ENCODE measurements at regions not wholly inside any gene's neighbourhood (a gene's known extent, or its start where the extent isn't known, plus 50 kb on each side); places are given as distances from the start of the nearest gene placed in this dataset.

- no peaks in the 10 kb centered on the region for H3K27me3 ChIP-seq (ENCODE audit: control insufficient read depth in 2 of 2, insufficient read depth in 2 of 2, low read length in 2 of 2)
- H3K4me1 ChIP-seq (ENCODE audit: control insufficient read depth in 1 of 2, insufficient read depth in 2 of 2, low read length in 2 of 2) = no peaks in the 10 kb centered on the region
- Mint-ChIP-seq H3K27ac (no peak overlapping the region), H3K4me1 (no peaks in the 10 kb centered on the region), H3K4me3 (no peak overlapping the region), H3K9me3 (peaks cover 0 to 2% (median 0%) of the 10 kb centered on the region in 7 donors), H3K36me3 (no peaks in the 10 kb centered on the region), H3K27me3 (ENCODE audit: low read depth in 3 of 3) (no peaks in the 10 kb centered on the region)
- no peaks in the 10 kb centered on the region for H4K20me1 ChIP-seq (ENCODE audit: insufficient read depth, low read length)
- intact Hi-C loops (cut with micrococcal nuclease) = no loop called here
- no peak overlapping the region for H2AFZ ChIP-seq (ENCODE audit: insufficient read depth, low read depth, low read length, poor library complexity, severe bottlenecking)
- no peaks in the 10 kb centered on the region for H3K79me2 ChIP-seq (ENCODE audit: insufficient read depth, low read length)
- DNase-seq = no peak
- no peak overlapping the region for H3K9ac ChIP-seq (ENCODE audit: insufficient read depth, low read length, poor library complexity, severe bottlenecking)
- H3K4me3 ChIP-seq (replicated peaks in 1 of 3; ENCODE audit: low read depth in 2 of 3, low read length in 3 of 3) = no peak overlapping the region
- no peaks in the 10 kb centered on the region for H3K36me3 ChIP-seq (replicated peaks in 1 of 2; ENCODE audit: control insufficient read depth in 1 of 2, insufficient read depth in 2 of 2, low read length in 2 of 2)
- H3K27ac ChIP-seq (ENCODE audit: low read depth in 1 of 2, low read length in 2 of 2) = no peak overlapping the region
- H3K4me2 ChIP-seq (replicated peaks; ENCODE audit: extremely low read depth, low read length, poor library complexity, severe bottlenecking) = no peak overlapping the region
- no peaks in the 10 kb centered on the region for H3K9me3 ChIP-seq (replicated peaks in 1 of 2; ENCODE audit: control insufficient read depth in 1 of 2, insufficient read depth in 1 of 2, low read length in 2 of 2)
- TF ChIP-seq CTCF (IDR thresholded peaks at IDR 0.05) = no peak
These were observed 986.9 kb upstream of the CHORDC1 start for GRCh38 chr11:91209751-91210150.

GRCh38 chr11:91209306-91209705 is 986.5 kb upstream of the CHORDC1 start:
- peaks cover 0 to 2% (median 0%) of the 10 kb centered on the region in 7 donors for H3K9me3 Mint-ChIP-seq
- Histone ChIP-seq H3K4me1 (ENCODE audit: control insufficient read depth in 1 of 2, insufficient read depth in 2 of 2, low read length in 2 of 2) (no peaks in the 10 kb centered on the region), H3K36me3 (replicated peaks in 1 of 2; ENCODE audit: control insufficient read depth in 1 of 2, insufficient read depth in 2 of 2, low read length in 2 of 2) (no peaks in the 10 kb centered on the region), H3K9me3 (replicated peaks in 1 of 2; ENCODE audit: control insufficient read depth in 1 of 2, insufficient read depth in 1 of 2, low read length in 2 of 2) (no peaks in the 10 kb centered on the region), H3K79me2 (ENCODE audit: insufficient read depth, low read length) (no peaks in the 10 kb centered on the region), H3K4me2 (replicated peaks; ENCODE audit: extremely low read depth, low read length, poor library complexity, severe bottlenecking) (no peak overlapping the region), H3K9ac (ENCODE audit: insufficient read depth, low read length, poor library complexity, severe bottlenecking) (no peak overlapping the region), H3K4me3 (replicated peaks in 1 of 3; ENCODE audit: low read depth in 2 of 3, low read length in 3 of 3) (no peak overlapping the region), H2AFZ (ENCODE audit: insufficient read depth, low read depth, low read length, poor library complexity, severe bottlenecking) (no peak overlapping the region), H3K27ac (ENCODE audit: low read depth in 1 of 2, low read length in 2 of 2) (no peak overlapping the region), H4K20me1 (ENCODE audit: insufficient read depth, low read length) (no peaks in the 10 kb centered on the region), H3K27me3 (ENCODE audit: control insufficient read depth in 2 of 2, insufficient read depth in 2 of 2, low read length in 2 of 2) (no peaks in the 10 kb centered on the region)
- no peaks in the 10 kb centered on the region for H3K36me3 Mint-ChIP-seq
- H3K4me3 Mint-ChIP-seq = no peak overlapping the region
- H3K27me3 Mint-ChIP-seq (ENCODE audit: low read depth in 3 of 3) = no peaks in the 10 kb centered on the region
- H3K4me1 Mint-ChIP-seq = no peaks in the 10 kb centered on the region
- no peak for DNase-seq
- intact Hi-C loops (cut with micrococcal nuclease) = no loop called here
- H3K27ac Mint-ChIP-seq = no peak overlapping the region
- no peak for TF ChIP-seq CTCF (IDR thresholded peaks at IDR 0.05)

Measured in CD14-positive monocyte (primary cell).